ENCODE measurements at regions not wholly inside any gene's neighbourhood (a gene's known extent, or its start where the extent isn't known, plus 50 kb on each side); places are given as distances from the start of the nearest gene placed in this dataset.

GRCh38 chr3:28847736-28848135, 433.1 kb upstream of the RBMS3 start:
- TF ChIP-seq CTCF (IDR thresholded peaks at IDR 0.05 in 2 of 3, conservative IDR thresholded peaks at IDR 0.05 in 1 of 3; ENCODE audit: borderline replicate concordance in 1 of 3, insufficient read depth in 1 of 3, low read depth in 2 of 3, low read length in 2 of 3), result no peak
- TF ChIP-seq JUND (IDR thresholded peaks at IDR 0.05), result no peak
- TF ChIP-seq POLR2A (IDR thresholded peaks at IDR 0.05; ENCODE audit: borderline replicate concordance, extremely low read depth, insufficient read depth, insufficient read length), result no peak
- TF ChIP-seq EZH2phosphoT487 (IDR thresholded peaks at IDR 0.05; ENCODE audit: borderline replicate concordance), result no peak
- TF ChIP-seq RAD21 (IDR thresholded peaks at IDR 0.05; ENCODE audit: low read depth), result no peak
- TF ChIP-seq EGR1 (IDR thresholded peaks at IDR 0.05; ENCODE audit: low read depth), result no peak
- TF ChIP-seq EZH2 (IDR thresholded peaks at IDR 0.05), result no peak

All from HCT116 (cell line).